ENCODE measurements at regions not wholly inside any gene's neighbourhood (a gene's known extent, or its start where the extent isn't known, plus 50 kb on each side); places are given as distances from the start of the nearest gene placed in this dataset.

GRCh38 chr3:127073941-127074820 lies 91.3 kb downstream of the PLXNA1 start:
- Mint-ChIP-seq H3K27me3 (ENCODE audit: insufficient read depth, low read depth, poor library complexity) (peaks cover 4% of the 10 kb centered on the region), H3K27ac (no peak overlapping the region), H3K4me3 (no peak overlapping the region), H3K4me1 (no peaks in the 10 kb centered on the region; the same call in 2 of the 3 replicates), H3K9me3 (peaks cover 10% of the 10 kb centered on the region; the same call in 2 of the 3 replicates), H3K36me3 (ENCODE audit: low read depth) (no peaks in the 10 kb centered on the region)
- no peaks in the 10 kb centered on the region for H3K27me3 ChIP-seq (ENCODE audit: insufficient read depth)
- no peaks in the 10 kb centered on the region for H3K4me1 ChIP-seq (ENCODE audit: insufficient read depth)
- H3K36me3 ChIP-seq (ENCODE audit: insufficient read depth) = no peaks in the 10 kb centered on the region
- no peaks in the 10 kb centered on the region for H3K9me2 ChIP-seq (ENCODE audit: insufficient read depth)
- no peaks in the 10 kb centered on the region for H3K79me2 ChIP-seq (replicated peaks; ENCODE audit: insufficient read depth)
- no peak for ATAC-seq
- H3F3A ChIP-seq (replicated peaks; ENCODE audit: low read depth) = no peaks in the 10 kb centered on the region
- no peak overlapping the region for H3K4me3 ChIP-seq
- no peak overlapping the region for H3K4me2 ChIP-seq
- no peak for DNase-seq (ENCODE audit: low spot score)
- TF ChIP-seq POLR2AphosphoS5 (IDR thresholded peaks at IDR 0.05; ENCODE audit: low read depth) = no peak
- no peak overlapping the region for H2AFZ ChIP-seq
- H3K27ac ChIP-seq (ENCODE audit: low read depth) = no peak overlapping the region
- H4K20me1 ChIP-seq (replicated peaks; ENCODE audit: insufficient read depth) = no peaks in the 10 kb centered on the region

GRCh38 chr3:127074900-127075360 lies 92.0 kb downstream of the PLXNA1 start:
- H3K27ac Mint-ChIP-seq = no peak overlapping the region
- no peaks in the 10 kb centered on the region for H3F3A ChIP-seq (replicated peaks; ENCODE audit: low read depth)
- no peak overlapping the region for H3K4me3 Mint-ChIP-seq
- H3K4me1 ChIP-seq (ENCODE audit: insufficient read depth) = no peaks in the 10 kb centered on the region
- no peaks in the 10 kb centered on the region for H3K36me3 Mint-ChIP-seq (ENCODE audit: low read depth)
- peaks cover 10% of the 10 kb centered on the region; the same call in 2 of the 3 replicates for H3K9me3 Mint-ChIP-seq
- H3K9me2 ChIP-seq (ENCODE audit: insufficient read depth) = no peaks in the 10 kb centered on the region
- ATAC-seq = peak; percentile 91
- peaks cover 4% of the 10 kb centered on the region for H3K27me3 Mint-ChIP-seq (ENCODE audit: insufficient read depth, low read depth, poor library complexity)
- H3K4me2 ChIP-seq = no peak overlapping the region
- H3K36me3 ChIP-seq (ENCODE audit: insufficient read depth) = no peaks in the 10 kb centered on the region
- H3K4me1 Mint-ChIP-seq = no peaks in the 10 kb centered on the region; the same call in 1 of the 3 replicates
- H3K79me2 ChIP-seq (replicated peaks; ENCODE audit: insufficient read depth) = no peaks in the 10 kb centered on the region
- no peak overlapping the region for H3K4me3 ChIP-seq
- no peaks in the 10 kb centered on the region for H4K20me1 ChIP-seq (replicated peaks; ENCODE audit: insufficient read depth)
- no peaks in the 10 kb centered on the region for H3K27me3 ChIP-seq (ENCODE audit: insufficient read depth)
- DNase-seq (ENCODE audit: low spot score) = peak; percentile 57
- H3K27ac ChIP-seq (ENCODE audit: low read depth) = no peak overlapping the region
- H2AFZ ChIP-seq = no peak overlapping the region
- no peak for TF ChIP-seq ZNF114 (CRISPR knock-in tag; IDR thresholded peaks at IDR 0.05)
- no peak for TF ChIP-seq NANOG (IDR thresholded peaks at IDR 0.05; ENCODE audit: borderline replicate concordance)
- TF ChIP-seq ZNF462 (CRISPR knock-in tag; IDR thresholded peaks at IDR 0.05) = no peak
- no peak for TF ChIP-seq CTCF (conservative IDR thresholded peaks at IDR 0.05; ENCODE audit: low read depth in 2 of 2)
- no peak for TF ChIP-seq JUNB (IDR thresholded peaks at IDR 0.05; ENCODE audit: unreplicated experiment)
- TF ChIP-seq EZH2 (IDR thresholded peaks at IDR 0.05; ENCODE audit: low read depth, unreplicated experiment) = no peak
- TF ChIP-seq CREB1 (CRISPR knock-in tag; IDR thresholded peaks at IDR 0.05; ENCODE audit: low read depth) = no peak
- TF ChIP-seq STAT1 (IDR thresholded peaks at IDR 0.05; ENCODE audit: unreplicated experiment) = no peak

Measured in GM23338 (cell line).